ENCODE measurements at regions not wholly inside any gene's neighbourhood (a gene's known extent, or its start where the extent isn't known, plus 50 kb on each side); places are given as distances from the start of the nearest gene placed in this dataset.

DNA sequence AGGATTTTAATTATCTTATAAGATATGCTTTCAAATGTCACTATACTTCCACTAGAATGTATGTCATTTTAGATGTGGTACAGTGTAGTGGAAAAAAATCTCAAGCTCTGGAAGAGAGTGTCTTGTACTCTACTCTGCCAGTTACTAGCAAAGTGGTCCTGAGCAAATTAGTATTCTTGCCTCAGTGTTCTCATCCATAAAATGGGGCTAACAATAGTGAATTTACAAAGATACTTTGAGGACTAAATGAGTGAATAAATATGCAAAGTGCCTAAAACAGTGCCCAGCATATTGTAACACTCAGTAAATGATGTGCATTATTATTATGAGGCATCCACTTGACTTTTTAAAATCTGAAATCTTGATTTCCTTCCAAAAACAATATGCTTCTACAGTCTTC is 488.9 kb upstream of the PHF14 start:
- TF ChIP-seq CTCF (conservative IDR thresholded peaks at IDR 0.05; ENCODE audit: low read depth, low read length) (no peak), RCOR1 (IDR thresholded peaks at IDR 0.05; ENCODE audit: insufficient replicate concordance, low read length) (no peak), CEBPB (IDR thresholded peaks at IDR 0.05; ENCODE audit: low read depth, low read length) (no peak), POLR2A (IDR thresholded peaks at IDR 0.05; ENCODE audit: low read depth, low read length) (no peak)

All from IMR-90 (cell line).